GM18508 (cell line): ENCODE measurements at regions not wholly inside any gene's neighbourhood (a gene's known extent, or its start where the extent isn't known, plus 50 kb on each side); places are given as distances from the start of the nearest gene placed in this dataset.
A peak's percentile ranks its signal among the peaks of the same experiment; 100 is the strongest.
"Not testable (repeated sequence)": the region's sequence is repeated elsewhere in the genome, so short reads cannot be mapped to it uniquely, and the experiment has no call there.

Experiments used
- ATAC-seq: cut with Tn5 transposase; IDR thresholded peaks from one replicate; pipeline ENCODE4 v1.9.1; 2021; ENCODE audit warnings: moderate number of reproducible peaks; ENCODE audit not compliant: insufficient read depth, unreplicated experiment

DNA sequence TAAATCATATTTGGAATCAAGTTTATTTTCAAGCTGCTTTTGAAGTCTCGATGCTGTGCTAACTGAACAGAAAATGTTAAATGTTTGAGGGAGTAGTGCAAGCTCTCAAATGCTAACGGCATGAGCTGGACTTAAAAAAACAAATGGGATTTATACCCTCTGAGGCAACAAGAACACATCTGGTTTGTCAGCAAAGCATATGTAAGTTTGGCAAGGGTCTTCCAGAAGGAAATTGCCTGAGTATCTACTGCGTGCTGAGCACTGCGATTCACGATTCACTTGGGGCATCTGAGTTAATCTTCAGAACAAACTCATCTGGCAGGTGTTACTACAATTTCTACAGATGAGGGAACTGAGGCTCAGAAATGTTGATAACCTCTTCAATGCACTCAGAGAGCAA lies 98.4 kb upstream of the C9orf72 start:
- no peak for ATAC-seq

DNA sequence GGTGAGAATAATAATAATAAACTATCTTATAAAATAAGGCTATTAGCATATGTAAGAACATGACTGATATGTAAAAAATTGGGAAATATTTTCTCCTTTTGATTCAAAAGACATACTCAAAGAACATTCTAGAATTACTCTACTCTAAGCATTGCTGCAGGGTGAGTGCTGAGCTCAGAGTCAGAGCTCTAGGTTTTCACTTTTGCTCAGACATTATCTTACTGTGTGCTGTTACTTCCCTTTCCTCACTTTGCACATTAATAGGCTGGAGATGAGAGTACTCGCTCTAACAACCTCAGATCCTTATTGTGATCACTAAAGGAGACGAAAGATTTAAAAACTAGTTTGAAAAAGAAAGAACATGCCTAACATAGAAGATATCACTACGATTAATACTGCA lies 99.4 kb upstream of the C9orf72 start:
- no peak for ATAC-seq

DNA sequence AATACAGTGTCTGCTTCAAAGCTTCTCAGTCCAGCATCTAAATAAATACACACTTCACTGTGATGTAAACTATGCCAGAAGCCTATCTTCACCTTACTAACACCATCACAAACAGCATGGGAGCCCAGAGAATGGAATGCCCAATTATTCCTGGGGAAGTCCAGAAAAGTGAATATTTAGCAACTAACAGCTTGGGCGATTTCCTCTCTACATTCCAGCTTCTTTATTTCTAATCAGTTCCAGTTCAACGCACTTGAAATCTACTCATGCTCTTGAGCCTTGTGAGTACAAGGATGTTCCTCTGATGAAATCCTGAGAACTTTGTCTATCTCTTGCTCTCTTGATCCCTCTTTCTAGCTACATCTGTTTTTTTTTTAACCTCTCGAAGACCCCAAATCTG lies 100.4 kb upstream of the C9orf72 start:
- no peak for ATAC-seq

DNA sequence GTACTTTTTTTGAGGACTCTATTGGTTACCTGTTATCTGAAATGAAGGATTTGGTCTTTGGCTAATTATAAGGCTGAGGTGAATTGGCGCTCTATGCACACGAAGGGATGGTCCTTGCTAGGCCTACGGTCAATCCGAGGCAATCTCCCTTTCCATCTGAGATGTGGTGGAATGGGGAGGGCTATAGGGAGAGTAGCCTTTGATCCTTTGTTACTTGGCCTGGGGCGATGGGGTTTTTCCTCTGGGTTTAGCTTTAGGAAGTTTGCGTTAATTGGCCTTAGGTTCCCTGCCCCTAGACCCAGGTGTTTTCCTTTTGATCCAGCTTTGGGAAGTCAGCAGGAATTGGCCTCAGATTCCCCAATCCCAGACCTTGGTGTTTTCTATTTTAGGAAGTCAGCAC lies 102.1 kb upstream of the C9orf72 start:
- no peak for ATAC-seq

DNA sequence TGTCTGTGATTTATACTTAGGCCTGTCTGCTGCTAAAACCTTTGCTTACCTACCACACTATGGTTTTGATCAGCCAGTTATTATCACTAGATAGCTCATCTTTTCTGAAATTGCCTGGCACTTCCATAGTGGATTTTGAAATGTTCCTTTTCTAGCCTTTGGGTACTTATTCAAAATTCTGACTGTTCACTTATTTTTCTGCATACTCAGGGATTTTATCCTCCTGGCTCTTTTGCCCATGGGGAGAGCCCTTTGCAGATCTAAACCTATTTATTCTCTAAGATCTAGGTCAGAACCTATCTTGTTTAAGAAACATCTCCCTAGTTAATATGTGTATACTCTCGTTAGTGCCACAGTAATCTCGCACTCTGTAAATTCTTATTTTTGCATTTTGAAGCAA lies 103.5 kb upstream of the C9orf72 start:
- no peak for ATAC-seq

DNA sequence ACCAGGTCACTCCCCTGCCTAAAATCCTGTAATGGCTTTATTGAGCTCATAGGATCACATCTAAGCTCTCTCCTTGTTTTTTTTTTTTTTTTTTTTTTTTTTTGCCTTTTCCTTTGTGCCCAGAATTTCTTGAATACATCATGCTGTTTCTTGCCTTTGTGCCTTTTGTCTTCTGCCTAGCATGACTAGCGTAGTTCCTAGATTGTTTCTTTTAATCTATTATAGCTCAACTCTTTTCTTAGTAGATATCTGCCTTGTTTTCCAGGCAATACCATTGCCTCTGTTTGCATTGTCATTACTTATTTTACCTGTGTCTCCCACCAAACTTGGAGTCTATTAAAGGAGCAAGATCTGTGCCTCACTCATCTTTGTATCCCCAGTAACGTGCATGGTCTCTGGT lies 106.1 kb upstream of the C9orf72 start:
- ATAC-seq: no peak

DNA sequence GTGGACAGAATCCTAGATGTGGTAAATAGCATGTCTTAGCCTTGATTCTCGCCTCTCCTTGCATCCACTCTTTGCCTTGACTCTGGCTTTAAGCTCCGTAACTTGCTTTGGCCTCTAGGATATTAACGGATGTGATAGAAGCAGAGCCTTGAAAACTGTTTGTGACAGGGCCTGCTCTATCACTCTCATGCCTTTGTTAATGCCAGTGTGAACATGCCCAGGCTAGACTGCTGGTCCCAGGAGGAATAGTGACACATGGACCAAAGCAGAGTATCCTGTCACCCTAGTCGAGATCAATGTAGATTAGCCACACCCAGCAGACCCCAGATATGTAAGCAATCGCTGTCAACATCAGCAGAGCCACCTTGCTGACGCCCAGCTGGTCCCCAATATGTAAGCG lies 109.9 kb upstream of the C9orf72 start:
- no peak for ATAC-seq

DNA sequence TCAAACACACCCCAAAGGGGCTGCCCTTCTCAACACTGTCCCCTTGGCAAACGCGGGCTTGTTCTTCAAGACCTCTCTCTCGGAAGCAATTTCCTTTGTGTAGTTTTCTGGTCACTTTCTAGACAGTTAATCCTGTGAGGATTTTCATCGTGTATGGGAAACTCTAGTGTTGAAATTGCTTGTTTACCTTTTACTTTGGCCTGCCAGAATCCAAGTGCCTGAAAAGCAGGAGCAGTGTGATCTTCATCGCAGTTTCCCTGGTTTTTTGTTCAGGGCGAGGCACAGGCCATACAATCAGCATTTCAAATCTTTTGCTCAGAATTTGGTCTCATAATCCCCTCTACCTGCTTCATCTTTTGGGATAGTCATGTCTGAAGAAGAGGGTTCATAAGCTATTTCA lies 115.7 kb upstream of the C9orf72 start:
- ATAC-seq: no peak

DNA sequence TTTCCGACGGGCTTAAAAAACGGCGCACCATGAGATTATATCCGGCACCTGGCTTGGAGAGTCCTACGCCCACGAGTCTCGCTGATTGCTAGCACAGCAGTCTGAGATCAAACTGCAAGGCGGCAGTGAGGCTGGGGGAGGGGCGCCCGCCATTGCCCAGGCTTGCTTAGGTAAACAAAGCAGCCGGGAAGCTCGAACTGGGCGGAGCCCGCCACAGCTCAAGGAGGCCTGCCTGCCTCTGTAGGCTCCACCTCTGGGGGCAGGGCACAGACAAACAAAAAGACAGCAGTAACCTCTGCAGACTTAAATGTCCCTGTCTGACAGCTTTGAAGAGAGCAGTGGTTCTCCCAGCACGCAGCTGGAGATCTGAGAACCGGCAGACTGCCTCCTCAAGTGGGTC lies 117.5 kb upstream of the C9orf72 start:
- not testable (repeated sequence) for ATAC-seq

DNA sequence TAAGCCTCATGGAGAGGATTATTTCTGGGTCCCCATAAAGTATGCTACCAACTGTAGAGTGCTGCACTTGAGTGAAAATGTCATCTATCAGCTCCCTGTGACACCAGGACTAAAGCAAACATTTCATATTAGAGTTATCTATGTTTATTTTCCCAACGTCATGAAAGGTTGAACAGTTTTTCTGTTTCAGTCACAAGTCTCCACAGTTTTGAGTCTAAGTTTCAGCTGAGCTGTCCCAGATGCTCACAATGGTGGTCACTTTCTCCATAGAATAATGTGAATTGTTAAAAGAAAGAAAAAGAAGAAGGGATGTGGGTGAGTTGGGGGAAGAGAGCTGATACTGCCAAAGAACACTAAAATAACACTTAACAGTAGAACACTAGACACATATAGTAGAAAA lies 126.3 kb upstream of the C9orf72 start:
- ATAC-seq: no peak

DNA sequence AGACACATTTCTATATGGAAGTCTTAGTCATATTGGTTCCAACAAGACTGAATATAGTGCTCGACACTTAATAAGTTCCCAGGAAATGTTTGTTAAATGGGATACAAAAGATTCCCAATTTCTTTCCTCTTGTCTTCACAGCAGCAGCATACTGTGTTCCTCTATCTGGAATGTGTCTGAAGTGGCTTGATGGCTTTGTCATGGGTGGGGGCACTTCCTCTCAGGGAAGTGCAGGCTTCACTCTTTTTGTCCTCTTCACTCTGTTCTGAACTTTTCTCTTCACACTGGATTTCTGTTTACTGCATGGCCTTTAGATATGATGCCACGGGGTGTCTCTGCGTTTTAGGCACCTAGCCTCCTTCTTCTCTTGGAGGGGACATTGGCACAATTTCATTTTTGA lies 127.7 kb upstream of the C9orf72 start:
- ATAC-seq: no peak

DNA sequence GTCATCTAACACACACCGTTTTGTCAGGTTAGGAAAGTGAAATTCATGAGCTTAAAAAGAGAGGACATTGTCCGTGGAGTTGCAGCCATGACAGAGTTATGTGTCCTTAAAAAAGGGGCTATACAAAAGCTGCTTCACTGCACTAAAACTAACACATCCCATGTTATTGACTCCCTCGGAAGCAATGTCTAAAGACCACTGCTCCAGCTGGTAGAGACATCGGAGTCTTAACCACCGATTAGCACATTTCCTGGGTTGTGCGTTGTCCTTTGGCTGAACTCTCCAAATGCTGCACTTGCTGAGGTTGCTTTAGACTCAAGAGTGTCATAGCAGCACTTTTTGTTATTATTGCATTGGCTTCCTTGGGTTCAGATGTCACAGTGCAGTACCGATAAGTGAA lies 128.3 kb upstream of the C9orf72 start:
- no peak for ATAC-seq

DNA sequence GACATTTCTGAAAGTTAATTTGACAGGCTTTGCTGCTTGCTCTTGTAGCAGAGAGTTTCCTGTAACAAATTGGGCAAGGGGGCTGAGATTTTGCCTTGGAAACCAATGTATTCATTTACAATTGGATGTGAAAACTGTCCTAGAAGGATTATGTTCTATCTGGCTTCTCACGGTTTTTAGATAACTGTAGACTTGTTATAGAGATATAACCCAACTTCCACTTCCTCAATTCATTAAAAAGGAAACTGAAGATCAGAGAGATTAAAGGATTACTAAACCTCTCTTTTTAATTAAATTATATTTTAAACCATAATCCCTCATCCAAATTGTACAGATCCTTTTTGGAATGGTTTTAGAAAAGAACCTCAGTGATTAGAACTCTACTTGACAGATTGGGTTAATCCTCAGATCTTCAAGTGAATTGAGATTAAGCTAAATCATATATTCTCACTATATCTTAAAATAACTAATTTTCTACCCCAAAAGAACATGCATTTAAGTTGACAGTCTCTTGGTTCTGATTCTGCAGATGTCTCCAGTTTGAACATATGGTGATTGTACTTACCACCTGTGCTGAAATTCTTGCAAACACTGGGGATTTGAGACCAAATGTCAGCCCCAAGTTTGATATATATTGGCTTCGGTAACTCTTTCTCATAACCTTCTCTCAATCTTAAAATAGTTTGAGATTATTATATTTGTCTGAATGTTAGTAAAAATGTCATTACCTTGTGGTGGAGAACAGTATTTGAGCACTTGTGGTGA lies 130.1 kb upstream of the C9orf72 start:
- ATAC-seq: no peak

DNA sequence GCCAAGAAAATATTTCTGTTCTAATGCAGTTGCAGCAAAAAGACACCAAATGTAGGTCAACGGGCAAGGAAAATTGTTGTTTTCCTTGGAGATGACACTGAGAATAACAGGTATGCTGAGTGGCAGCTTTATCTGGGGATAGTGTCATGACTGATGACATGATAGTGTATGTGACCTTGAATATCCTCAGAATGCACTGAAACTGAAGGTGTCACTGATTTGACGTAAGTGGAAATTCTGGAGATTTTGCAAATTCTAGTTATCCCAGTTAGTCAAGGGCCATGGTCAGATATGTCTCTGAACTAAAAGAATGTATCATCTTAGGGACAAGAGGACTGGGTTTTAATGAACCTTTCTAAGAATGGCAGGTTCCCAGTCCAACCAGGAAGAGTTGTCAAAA lies 138.0 kb upstream of the C9orf72 start:
- ATAC-seq: no peak

DNA sequence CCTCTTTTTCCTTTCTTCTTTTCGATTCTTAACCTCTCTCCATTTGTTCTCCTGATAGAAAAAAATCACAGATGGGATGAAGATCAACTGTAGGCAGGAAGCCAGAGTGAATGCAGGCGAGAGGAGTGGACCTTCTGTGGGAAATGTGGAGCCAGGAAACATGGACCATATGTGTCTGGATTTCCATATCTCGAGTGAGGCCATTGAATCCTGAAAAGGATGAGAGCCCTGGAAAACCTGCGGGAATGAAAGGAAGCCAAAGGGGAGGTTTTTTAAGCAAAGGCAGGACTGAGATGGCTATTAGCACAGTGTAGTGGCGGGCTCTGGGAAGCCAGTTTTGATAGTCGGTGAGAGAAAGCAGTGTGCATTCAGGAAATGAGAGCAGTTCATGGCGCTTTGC lies 139.5 kb upstream of the C9orf72 start:
- no peak for ATAC-seq

DNA sequence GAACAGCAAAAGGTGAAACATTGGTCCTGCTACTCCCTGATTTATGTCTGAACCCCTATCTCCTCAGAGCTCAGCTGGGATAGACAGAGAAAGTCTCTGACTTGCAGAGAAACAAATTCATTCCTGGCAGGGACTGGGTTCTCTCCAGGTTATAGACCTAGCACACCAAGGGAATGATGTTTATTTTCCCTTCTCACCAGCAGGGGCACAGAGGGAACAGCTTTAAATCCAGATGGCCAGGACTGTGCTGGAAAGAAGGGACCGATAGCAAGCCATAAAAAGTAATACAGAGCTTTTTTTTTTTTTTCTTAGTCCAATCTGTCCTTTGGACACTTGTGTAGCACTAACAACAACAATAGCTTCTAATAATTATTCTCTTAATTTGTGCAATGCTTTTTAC lies 141.1 kb upstream of the C9orf72 start:
- ATAC-seq: no peak

DNA sequence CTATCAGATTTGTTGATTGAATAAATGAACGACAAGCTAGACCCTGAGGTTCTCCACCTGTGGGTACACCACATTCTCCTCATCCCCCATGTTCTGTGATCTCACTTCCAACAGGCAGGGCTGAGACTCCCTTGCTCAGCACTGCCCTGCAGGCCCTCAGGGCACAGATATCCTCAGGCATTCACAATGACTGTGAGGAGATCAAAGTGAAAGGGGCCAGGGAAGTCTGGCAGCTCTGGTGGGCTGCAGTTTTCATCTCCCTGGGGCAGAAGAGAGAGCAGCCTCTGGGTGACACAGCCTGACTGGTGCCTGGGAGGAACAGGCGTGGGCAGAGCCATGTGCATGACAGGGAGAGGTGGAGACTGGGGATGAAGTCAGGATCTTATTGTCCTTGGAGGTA lies 142.4 kb upstream of the C9orf72 start:
- no peak for ATAC-seq

DNA sequence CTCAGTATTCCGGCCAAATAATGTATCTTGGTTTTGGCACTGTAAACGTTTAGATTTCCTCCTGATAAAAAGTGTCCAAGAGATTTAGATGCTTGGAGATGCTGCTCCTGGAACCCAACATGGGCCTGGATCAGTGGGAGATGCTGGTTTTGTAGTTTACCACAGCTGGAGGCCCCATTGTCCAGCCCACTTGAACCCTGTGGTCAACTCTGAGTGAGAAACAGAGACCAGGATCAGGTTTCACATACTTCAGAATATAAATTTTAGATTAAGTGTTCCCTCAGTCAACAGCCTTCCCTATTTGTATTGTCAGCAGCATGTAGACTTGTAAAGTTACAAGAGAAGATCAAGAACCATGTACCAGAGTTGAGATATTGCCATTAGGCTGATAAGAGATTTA lies 144.7 kb upstream of the C9orf72 start:
- ATAC-seq: no peak

DNA sequence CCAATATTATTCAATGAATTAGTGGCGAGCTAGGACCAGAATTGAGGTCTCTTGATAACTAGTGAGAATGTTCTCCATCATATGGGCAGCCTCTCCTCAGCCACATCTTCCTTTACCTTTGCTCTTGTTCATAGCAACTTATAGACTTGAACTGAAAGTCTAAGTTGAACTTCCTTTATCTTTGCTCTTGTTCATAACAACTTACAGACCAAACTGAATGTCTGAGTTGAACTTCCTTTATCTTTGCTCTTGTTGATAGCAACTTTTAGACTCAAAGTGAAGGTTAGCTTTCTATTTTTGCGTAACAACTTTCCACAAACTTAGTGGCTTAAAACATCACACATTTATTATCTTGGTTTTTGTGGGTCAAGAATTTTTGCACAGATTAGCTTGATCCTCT lies 146.4 kb upstream of the C9orf72 start:
- ATAC-seq: no peak

DNA sequence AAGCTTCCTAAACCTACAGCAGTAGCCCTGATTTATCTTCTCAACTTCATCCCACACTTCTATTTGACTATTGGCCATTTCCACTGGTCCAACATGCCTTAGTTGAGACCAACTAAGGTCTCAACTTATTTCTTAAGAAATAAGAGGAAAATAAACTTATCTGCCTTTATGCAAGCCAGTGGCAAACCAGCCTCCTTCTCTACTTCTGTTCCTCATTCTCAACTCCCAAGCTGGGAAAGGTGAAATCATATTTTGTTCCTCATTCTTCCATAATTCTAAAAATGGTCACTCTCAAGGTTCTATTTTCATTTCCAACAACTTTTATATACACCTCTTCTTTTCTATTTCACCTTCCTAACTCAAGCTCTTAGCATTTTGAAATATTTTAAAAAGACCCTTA lies 149.6 kb upstream of the C9orf72 start:
- no peak for ATAC-seq

DNA sequence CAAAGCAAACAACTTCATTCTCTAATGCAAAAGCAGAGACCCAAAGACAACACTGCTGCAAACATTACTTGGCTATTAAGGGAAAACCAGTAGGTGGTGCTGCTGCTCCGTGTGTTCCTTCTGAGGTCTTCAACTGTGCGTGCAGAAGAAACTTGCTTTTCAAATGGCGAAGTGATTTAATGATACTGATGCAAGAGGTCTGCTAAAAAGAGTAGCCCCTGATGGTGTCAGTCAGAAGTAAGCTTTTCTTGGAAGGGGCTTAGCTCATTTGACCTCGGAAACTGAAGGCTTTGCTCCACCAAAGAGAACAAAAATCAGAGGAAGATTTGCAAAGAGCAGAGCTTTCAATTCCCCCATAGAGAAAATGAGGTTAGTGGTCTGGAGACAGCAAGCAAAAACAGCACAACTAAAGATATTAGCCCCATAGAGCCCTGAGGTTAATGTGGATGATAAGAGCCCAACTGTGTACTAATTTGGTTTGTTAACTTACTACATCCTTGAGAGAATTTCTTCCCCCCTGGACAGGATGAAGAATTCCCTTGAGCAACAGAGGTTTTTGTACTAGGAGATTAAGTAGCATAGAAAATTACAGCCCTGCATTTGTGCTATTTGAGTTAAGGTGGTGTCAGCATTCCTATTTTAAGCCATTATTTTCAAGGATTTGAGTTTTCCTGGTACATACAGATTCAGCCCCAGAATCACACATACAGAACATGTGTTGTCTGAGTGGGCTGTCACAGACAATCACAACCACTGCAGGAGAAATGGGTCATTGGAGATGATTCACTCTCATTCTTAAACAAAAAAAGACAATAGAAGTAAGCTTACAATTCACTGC lies 153.2 kb upstream of the C9orf72 start:
- peak; percentile 62 for ATAC-seq

DNA sequence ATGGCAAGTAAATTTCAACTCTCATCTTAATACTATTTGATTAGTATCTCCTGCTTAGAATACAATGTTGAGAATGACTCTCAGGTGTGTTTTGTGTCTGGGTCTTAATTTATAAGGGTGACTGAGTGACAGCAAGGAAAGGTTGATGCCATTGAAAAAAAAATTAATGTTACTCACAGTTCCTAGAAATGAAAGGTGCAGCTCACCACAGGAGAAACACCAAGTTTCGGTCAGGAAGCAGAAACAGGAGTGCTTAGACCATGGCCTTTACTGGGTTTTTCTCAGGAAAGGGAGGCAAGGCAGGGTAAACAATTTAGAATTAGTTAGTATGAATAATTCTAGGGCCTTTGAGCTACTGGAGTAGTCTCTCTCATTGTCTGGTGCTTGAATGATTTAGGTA lies 159.2 kb upstream of the C9orf72 start:
- ATAC-seq: no peak
